ENCODE measurements at regions not wholly inside any gene's neighbourhood (a gene's known extent, or its start where the extent isn't known, plus 50 kb on each side); places are given as distances from the start of the nearest gene placed in this dataset.

GRCh38 chr2:239646184-239646583, 245.4 kb upstream of the HDAC4 start:
- TF ChIP-seq CTCF (IDR thresholded peaks at IDR 0.05; ENCODE audit: low read length) (no peak), EZH2 (IDR thresholded peaks at IDR 0.05; ENCODE audit: borderline replicate concordance, low read length) (no peak)

All from OCI-LY1 (cell line).